ENCODE measurements at regions not wholly inside any gene's neighbourhood (a gene's known extent, or its start where the extent isn't known, plus 50 kb on each side); places are given as distances from the start of the nearest gene placed in this dataset.
"Not testable (repeated sequence)": the region's sequence is repeated elsewhere in the genome, so short reads cannot be mapped to it uniquely, and the experiment has no call there.

GRCh38 chr6:167232356-167232755 lies 58.8 kb upstream of the UNC93A start:
- no peak overlapping the region for H3K27ac ChIP-seq (ENCODE audit: low read length)
- TF ChIP-seq CTCF (IDR thresholded peaks at IDR 0.05) = no peak
- no peak for TF ChIP-seq SIN3A (IDR thresholded peaks at IDR 0.05; ENCODE audit: borderline replicate concordance, insufficient read depth, low read depth, low read length)
- TF ChIP-seq, protein P1, sequence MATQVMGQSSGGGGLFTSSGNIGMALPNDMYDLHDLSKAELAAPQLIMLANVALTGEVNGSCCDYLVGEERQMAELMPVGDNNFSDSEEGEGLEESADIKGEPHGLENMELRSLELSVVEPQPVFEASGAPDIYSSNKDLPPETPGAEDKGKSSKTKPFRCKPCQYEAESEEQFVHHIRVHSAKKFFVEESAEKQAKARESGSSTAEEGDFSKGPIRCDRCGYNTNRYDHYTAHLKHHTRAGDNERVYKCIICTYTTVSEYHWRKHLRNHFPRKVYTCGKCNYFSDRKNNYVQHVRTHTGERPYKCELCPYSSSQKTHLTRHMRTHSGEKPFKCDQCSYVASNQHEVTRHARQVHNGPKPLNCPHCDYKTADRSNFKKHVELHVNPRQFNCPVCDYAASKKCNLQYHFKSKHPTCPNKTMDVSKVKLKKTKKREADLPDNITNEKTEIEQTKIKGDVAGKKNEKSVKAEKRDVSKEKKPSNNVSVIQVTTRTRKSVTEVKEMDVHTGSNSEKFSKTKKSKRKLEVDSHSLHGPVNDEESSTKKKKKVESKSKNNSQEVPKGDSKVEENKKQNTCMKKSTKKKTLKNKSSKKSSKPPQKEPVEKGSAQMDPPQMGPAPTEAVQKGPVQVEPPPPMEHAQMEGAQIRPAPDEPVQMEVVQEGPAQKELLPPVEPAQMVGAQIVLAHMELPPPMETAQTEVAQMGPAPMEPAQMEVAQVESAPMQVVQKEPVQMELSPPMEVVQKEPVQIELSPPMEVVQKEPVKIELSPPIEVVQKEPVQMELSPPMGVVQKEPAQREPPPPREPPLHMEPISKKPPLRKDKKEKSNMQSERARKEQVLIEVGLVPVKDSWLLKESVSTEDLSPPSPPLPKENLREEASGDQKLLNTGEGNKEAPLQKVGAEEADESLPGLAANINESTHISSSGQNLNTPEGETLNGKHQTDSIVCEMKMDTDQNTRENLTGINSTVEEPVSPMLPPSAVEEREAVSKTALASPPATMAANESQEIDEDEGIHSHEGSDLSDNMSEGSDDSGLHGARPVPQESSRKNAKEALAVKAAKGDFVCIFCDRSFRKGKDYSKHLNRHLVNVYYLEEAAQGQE (IDR thresholded peaks at IDR 0.05; ENCODE audit: insufficient read depth in 1 of 2, low read depth in 2 of 2, low read length in 1 of 2) = no peak
- no peak for TF ChIP-seq POLR2AphosphoS5 (IDR thresholded peaks at IDR 0.05; ENCODE audit: low read depth, low read length)
- TF ChIP-seq TCF7L2 (IDR thresholded peaks at IDR 0.05; ENCODE audit: low read depth, low read length) = no peak
- H3K27me3 ChIP-seq (ENCODE audit: control insufficient read depth, insufficient read depth, low read length) = peaks cover 11% of the 10 kb centered on the region
- in situ Hi-C loops (cut with HindIII; ENCODE audit: low pct_unique_long_range_greater_than_20kb, low sequenced_read_pairs) = no loop called here
- H3K36me3 ChIP-seq (ENCODE audit: control insufficient read depth, insufficient read depth, low read length) = no peaks in the 10 kb centered on the region
- POLR2A ChIA-PET = no interaction called here
- intact Hi-C loops (cut with micrococcal nuclease; ENCODE audit: unreplicated experiment) = no loop called here
- no peaks in the 10 kb centered on the region for H3K9me3 ChIP-seq (ENCODE audit: control insufficient read depth, insufficient read depth, low read depth, low read length)
- ATAC-seq = no peak
- CTCF ChIA-PET = no interaction called here
- BruUV-seq (replicated peaks) = no TSS peak
- DNase-seq (ENCODE audit: low read depth, low spot score) = no peak
- no peak overlapping the region for H3K4me3 ChIP-seq (ENCODE audit: low read depth in 2 of 2, low read length in 2 of 2)
- H3K4me1 ChIP-seq (ENCODE audit: control insufficient read depth, insufficient read depth, low read length) = no peaks in the 10 kb centered on the region; the same call in 1 of the 2 replicates

DNA sequence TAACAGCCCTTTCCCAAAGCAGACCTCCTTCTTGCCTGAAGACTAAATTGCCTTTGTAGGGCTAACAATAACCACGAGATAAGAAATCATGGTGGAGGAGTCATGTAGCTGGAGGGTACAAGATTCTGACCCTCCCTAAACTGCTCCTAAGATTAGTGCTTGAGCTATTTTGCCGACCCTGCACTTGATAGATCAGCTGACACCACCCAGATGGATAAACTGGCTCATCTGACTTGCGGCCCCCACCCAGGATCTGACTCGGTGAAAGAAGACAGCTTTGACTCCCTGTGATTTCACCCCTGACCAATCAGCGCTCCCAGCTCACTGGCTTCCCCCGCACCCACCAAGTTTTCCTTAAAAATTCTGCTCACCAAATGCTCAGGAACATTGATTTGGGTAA lies 57.6 kb upstream of the UNC93A start:
- peaks cover 11% of the 10 kb centered on the region for H3K27me3 ChIP-seq (ENCODE audit: control insufficient read depth, insufficient read depth, low read length)
- DNase-seq (ENCODE audit: low read depth, low spot score) = no peak
- in situ Hi-C loops (cut with HindIII; ENCODE audit: low pct_unique_long_range_greater_than_20kb, low sequenced_read_pairs) (no loop called here), intact Hi-C loops (cut with micrococcal nuclease; ENCODE audit: unreplicated experiment) (no loop called here)
- H3K27ac ChIP-seq (ENCODE audit: low read length) = no peak overlapping the region
- no peaks in the 10 kb centered on the region; the same call in 1 of the 2 replicates for H3K4me1 ChIP-seq (ENCODE audit: control insufficient read depth, insufficient read depth, low read length)
- no peak overlapping the region for H3K4me3 ChIP-seq (ENCODE audit: low read depth in 2 of 2, low read length in 2 of 2)
- TF ChIP-seq POLR2AphosphoS5 (IDR thresholded peaks at IDR 0.05; ENCODE audit: low read depth, low read length) = no peak
- TF ChIP-seq SIN3A (IDR thresholded peaks at IDR 0.05; ENCODE audit: borderline replicate concordance, insufficient read depth, low read depth, low read length) = no peak
- TF ChIP-seq CTCF (IDR thresholded peaks at IDR 0.05) = no peak
- TF ChIP-seq, protein P1 (IDR thresholded peaks at IDR 0.05; ENCODE audit: insufficient read depth in 1 of 2, low read depth in 2 of 2, low read length in 1 of 2) = no peak
- no peak for TF ChIP-seq TCF7L2 (IDR thresholded peaks at IDR 0.05; ENCODE audit: low read depth, low read length)
- ChIA-PET POLR2A (no interaction called here), CTCF (no interaction called here)
- H3K9me3 ChIP-seq (ENCODE audit: control insufficient read depth, insufficient read depth, low read depth, low read length) = no peaks in the 10 kb centered on the region
- H3K36me3 ChIP-seq (ENCODE audit: control insufficient read depth, insufficient read depth, low read length) = no peaks in the 10 kb centered on the region
- ATAC-seq = no peak
- BruUV-seq (replicated peaks) = no TSS peak

DNA sequence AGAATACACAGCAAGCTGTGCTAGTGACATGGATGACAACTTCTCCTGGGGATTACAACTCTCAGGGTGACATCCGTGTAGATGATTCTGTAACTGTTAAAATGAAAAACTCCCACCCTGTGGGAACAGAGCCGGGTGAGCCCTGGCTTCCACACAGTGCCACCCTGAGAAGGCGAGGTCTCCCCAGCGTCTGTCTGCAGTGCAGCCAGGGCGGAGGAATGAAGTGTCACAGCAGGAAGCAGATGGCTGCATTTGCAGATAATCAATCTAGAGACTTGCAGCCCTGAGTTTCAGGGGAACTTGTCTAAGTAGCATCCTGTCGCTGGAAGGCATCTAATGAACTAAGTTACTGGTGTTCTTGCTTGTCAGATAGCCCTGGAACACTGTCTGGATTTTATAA lies 56.5 kb upstream of the UNC93A start:
- in situ Hi-C loops (cut with HindIII; ENCODE audit: low pct_unique_long_range_greater_than_20kb, low sequenced_read_pairs); intact Hi-C loops (cut with micrococcal nuclease; ENCODE audit: unreplicated experiment); CTCF ChIA-PET; POLR2A ChIA-PET; BruUV-seq (replicated peaks); H3K9me3 ChIP-seq (ENCODE audit: control insufficient read depth, insufficient read depth, low read depth, low read length); H3K4me1 ChIP-seq (ENCODE audit: control insufficient read depth, insufficient read depth, low read length); H3K27ac ChIP-seq (ENCODE audit: low read length); H3K36me3 ChIP-seq (ENCODE audit: control insufficient read depth, insufficient read depth, low read length); ATAC-seq; H3K4me3 ChIP-seq (ENCODE audit: low read depth in 2 of 2, low read length in 2 of 2); DNase-seq (ENCODE audit: low read depth, low spot score): not testable (repeated sequence)
- peaks cover 11% of the 10 kb centered on the region for H3K27me3 ChIP-seq (ENCODE audit: control insufficient read depth, insufficient read depth, low read length)

Data from Panc1 (cell line).